Ovary (tissue), 1 donor: ENCODE measurements at regions not wholly inside any gene's neighbourhood (a gene's known extent, or its start where the extent isn't known, plus 50 kb on each side); places are given as distances from the start of the nearest gene placed in this dataset.

ENCODE experiments used
- EP300 ChIP-seq: sonication (generic); formaldehyde crosslinking; IDR thresholded peaks from one replicate; pipeline ENCODE4 v1.6.1; 2017; ENCODE audit warnings: antibody characterized with exemption
- POLR2A ChIP-seq: fragments of 450-650 bp; IDR thresholded peaks from one replicate; pipeline ENCODE4 v1.6.1; 2017; ENCODE audit warnings: antibody characterized with exemption, mild to moderate bottlenecking, moderate library complexity

DNA sequence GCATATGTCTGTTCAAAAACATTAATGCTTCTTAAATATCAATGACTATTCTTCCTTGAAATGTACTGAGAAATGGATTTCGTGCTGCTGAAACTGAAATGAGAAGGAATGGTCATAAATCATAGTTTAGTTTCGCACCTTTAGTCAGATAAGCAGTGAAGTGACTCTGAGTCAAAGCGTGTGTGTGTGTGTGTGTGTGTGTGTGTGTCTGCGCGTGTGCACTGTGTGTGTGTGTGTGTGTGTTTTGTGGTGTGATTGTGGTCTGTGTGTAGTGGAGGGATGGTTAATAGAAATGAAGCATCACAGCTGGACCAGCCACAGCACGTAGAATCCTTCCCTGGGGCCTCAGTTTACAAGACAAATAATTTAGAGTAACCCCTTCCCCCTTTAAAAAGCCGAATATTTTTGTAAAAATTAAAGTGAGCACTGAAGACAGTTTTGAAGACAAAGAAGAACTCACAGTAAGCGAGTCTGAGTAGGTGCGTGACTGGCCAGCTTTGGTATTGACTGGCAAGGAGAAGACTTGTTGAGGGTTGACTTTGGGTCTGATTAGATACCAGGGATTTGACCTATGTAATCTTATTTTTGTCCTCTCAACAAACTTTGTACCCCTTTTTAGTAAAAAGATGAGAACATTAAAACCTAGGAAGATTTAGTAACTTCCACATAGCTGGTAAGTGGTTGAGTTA is 202.0 kb upstream of the IL12A start:
- TF ChIP-seq POLR2A, result no peak
- TF ChIP-seq EP300, result no peak
